MM.1S (cell line): ENCODE measurements at regions not wholly inside any gene's neighbourhood (a gene's known extent, or its start where the extent isn't known, plus 50 kb on each side); places are given as distances from the start of the nearest gene placed in this dataset.

Experiments used
- EZH2 ChIP-seq: fragments of 300-600 bp; sonication (generic); optimal IDR thresholded peaks from 2 replicates; pipeline ENCODE3; 2017; ENCODE audit warnings: low read depth, mild to moderate bottlenecking, antibody characterized with exemption, low read length, mixed read lengths
- EZH2phosphoT487 ChIP-seq: fragments of 300-600 bp; sonication (generic); IDR thresholded peaks from 2 replicates; pipeline ENCODE4 v1.6.1; 2018; ENCODE audit warnings: antibody characterized with exemption, low read length
- TF ChIP-seq, protein P1 (sequence below): fragments of 300-600 bp; sonication (generic); IDR thresholded peaks from 2 replicates; pipeline ENCODE4 v1.5.1; 2016; ENCODE audit warnings: antibody characterized with exemption, low read length, mixed read lengths

DNA sequence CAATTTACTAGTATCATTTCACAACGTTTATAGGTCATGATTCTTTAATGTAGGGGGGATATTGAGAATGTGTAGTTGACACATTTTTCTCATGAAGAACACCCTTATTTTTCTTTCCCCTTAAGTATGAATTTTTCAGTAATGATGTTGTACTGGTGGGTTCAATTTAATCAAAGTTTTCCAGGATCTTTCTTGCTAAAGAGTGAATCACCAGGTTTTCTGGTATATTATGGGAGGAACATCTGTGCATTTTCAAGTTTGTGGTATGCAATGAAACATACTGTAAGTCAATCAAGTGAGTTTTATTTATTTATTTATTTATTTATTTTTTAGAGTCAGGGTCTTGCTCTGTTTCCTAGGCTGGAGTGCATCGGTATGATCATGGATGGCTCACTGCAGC lies 221.2 kb upstream of the PTGFR start:
- no peak for TF ChIP-seq EZH2
- TF ChIP-seq, protein P1, sequence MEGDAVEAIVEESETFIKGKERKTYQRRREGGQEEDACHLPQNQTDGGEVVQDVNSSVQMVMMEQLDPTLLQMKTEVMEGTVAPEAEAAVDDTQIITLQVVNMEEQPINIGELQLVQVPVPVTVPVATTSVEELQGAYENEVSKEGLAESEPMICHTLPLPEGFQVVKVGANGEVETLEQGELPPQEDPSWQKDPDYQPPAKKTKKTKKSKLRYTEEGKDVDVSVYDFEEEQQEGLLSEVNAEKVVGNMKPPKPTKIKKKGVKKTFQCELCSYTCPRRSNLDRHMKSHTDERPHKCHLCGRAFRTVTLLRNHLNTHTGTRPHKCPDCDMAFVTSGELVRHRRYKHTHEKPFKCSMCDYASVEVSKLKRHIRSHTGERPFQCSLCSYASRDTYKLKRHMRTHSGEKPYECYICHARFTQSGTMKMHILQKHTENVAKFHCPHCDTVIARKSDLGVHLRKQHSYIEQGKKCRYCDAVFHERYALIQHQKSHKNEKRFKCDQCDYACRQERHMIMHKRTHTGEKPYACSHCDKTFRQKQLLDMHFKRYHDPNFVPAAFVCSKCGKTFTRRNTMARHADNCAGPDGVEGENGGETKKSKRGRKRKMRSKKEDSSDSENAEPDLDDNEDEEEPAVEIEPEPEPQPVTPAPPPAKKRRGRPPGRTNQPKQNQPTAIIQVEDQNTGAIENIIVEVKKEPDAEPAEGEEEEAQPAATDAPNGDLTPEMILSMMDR = no peak
- TF ChIP-seq EZH2phosphoT487 = no peak
